ENCODE measurements at regions not wholly inside any gene's neighbourhood (a gene's known extent, or its start where the extent isn't known, plus 50 kb on each side); places are given as distances from the start of the nearest gene placed in this dataset.

DNA sequence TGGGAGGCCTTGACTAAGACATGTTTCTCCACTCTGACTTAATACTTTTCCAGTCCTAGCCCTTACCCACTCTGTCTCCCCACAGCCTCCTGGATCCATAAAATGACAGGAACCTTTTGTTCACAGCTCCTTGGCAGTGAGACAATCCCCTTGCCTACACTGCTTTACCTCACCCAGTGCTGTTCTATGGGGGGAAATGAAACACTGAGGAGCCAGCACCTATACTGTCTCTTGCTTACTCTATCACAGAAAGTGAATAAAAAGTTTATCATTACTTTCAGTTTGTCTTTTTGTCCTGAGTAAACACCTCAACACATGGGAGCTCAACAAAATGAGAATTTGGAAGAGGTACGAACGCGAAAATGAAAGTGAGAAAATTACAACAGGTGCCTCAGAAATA, 127.2 kb upstream of the DAAM1 start:
- no peak overlapping the region for H3K27ac Mint-ChIP-seq
- no peak for DNase-seq (ENCODE audit: low spot score)
- H3K27me3 Mint-ChIP-seq (ENCODE audit: low read depth): no peaks in the 10 kb centered on the region; the same call in 1 of the 2 replicates
- POLR2A ChIA-PET: no interaction called here
- no peak for TF ChIP-seq TCF7 (CRISPR knock-in tag; IDR thresholded peaks at IDR 0.05; ENCODE audit: low read depth)
- no peak for TF ChIP-seq ZNF396 (CRISPR knock-in tag; IDR thresholded peaks at IDR 0.05; ENCODE audit: borderline replicate concordance)
- no peak for TF ChIP-seq GRHL2 (CRISPR knock-in tag; IDR thresholded peaks at IDR 0.05; ENCODE audit: insufficient replicate concordance, severe bottlenecking)
- TF ChIP-seq, protein P1, sequence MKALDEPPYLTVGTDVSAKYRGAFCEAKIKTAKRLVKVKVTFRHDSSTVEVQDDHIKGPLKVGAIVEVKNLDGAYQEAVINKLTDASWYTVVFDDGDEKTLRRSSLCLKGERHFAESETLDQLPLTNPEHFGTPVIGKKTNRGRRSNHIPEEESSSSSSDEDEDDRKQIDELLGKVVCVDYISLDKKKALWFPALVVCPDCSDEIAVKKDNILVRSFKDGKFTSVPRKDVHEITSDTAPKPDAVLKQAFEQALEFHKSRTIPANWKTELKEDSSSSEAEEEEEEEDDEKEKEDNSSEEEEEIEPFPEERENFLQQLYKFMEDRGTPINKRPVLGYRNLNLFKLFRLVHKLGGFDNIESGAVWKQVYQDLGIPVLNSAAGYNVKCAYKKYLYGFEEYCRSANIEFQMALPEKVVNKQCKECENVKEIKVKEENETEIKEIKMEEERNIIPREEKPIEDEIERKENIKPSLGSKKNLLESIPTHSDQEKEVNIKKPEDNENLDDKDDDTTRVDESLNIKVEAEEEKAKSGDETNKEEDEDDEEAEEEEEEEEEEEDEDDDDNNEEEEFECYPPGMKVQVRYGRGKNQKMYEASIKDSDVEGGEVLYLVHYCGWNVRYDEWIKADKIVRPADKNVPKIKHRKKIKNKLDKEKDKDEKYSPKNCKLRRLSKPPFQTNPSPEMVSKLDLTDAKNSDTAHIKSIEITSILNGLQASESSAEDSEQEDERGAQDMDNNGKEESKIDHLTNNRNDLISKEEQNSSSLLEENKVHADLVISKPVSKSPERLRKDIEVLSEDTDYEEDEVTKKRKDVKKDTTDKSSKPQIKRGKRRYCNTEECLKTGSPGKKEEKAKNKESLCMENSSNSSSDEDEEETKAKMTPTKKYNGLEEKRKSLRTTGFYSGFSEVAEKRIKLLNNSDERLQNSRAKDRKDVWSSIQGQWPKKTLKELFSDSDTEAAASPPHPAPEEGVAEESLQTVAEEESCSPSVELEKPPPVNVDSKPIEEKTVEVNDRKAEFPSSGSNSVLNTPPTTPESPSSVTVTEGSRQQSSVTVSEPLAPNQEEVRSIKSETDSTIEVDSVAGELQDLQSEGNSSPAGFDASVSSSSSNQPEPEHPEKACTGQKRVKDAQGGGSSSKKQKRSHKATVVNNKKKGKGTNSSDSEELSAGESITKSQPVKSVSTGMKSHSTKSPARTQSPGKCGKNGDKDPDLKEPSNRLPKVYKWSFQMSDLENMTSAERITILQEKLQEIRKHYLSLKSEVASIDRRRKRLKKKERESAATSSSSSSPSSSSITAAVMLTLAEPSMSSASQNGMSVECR (CRISPR knock-in tag; IDR thresholded peaks at IDR 0.05; ENCODE audit: borderline replicate concordance): no peak
- no peak for TF ChIP-seq ESRRA (CRISPR knock-in tag; IDR thresholded peaks at IDR 0.05; ENCODE audit: borderline replicate concordance)
- no peak for TF ChIP-seq GTF2I (CRISPR knock-in tag; conservative IDR thresholded peaks at IDR 0.05)
- no peak for TF ChIP-seq KAT7 (CRISPR knock-in tag; IDR thresholded peaks at IDR 0.05; ENCODE audit: borderline replicate concordance)
- TF ChIP-seq, protein P2, sequence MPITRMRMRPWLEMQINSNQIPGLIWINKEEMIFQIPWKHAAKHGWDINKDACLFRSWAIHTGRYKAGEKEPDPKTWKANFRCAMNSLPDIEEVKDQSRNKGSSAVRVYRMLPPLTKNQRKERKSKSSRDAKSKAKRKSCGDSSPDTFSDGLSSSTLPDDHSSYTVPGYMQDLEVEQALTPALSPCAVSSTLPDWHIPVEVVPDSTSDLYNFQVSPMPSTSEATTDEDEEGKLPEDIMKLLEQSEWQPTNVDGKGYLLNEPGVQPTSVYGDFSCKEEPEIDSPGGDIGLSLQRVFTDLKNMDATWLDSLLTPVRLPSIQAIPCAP (CRISPR knock-in tag; IDR thresholded peaks at IDR 0.05): no peak
- TF ChIP-seq NR3C1 (CRISPR knock-in tag; conservative IDR thresholded peaks at IDR 0.05; ENCODE audit: low read depth): no peak
- TF ChIP-seq TP53 (CRISPR knock-in tag; IDR thresholded peaks at IDR 0.05): no peak
- no peak for TF ChIP-seq ZNF232 (CRISPR knock-in tag; IDR thresholded peaks at IDR 0.05)
- TF ChIP-seq, protein P3, sequence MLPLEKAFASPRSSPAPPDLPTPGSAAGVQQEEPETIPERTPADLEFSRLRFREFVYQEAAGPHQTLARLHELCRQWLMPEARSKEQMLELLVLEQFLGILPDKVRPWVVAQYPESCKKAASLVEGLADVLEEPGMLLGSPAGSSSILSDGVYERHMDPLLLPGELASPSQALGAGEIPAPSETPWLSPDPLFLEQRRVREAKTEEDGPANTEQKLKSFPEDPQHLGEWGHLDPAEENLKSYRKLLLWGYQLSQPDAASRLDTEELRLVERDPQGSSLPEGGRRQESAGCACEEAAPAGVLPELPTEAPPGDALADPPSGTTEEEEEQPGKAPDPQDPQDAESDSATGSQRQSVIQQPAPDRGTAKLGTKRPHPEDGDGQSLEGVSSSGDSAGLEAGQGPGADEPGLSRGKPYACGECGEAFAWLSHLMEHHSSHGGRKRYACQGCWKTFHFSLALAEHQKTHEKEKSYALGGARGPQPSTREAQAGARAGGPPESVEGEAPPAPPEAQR (CRISPR knock-in tag; IDR thresholded peaks at IDR 0.05): no peak
- TF ChIP-seq RORB (CRISPR knock-in tag; IDR thresholded peaks at IDR 0.05): no peak
- no peak for TF ChIP-seq ZNF423 (CRISPR knock-in tag; IDR thresholded peaks at IDR 0.05)
- TF ChIP-seq, protein P4, sequence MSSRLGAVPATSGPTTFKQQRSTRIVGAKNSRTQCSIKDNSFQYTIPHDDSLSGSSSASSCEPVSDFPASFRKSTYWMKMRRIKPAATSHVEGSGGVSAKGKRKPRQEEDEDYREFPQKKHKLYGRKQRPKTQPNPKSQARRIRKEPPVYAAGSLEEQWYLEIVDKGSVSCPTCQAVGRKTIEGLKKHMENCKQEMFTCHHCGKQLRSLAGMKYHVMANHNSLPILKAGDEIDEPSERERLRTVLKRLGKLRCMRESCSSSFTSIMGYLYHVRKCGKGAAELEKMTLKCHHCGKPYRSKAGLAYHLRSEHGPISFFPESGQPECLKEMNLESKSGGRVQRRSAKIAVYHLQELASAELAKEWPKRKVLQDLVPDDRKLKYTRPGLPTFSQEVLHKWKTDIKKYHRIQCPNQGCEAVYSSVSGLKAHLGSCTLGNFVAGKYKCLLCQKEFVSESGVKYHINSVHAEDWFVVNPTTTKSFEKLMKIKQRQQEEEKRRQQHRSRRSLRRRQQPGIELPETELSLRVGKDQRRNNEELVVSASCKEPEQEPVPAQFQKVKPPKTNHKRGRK (CRISPR knock-in tag; IDR thresholded peaks at IDR 0.05; ENCODE audit: borderline replicate concordance): no peak
- TF ChIP-seq, protein P5, sequence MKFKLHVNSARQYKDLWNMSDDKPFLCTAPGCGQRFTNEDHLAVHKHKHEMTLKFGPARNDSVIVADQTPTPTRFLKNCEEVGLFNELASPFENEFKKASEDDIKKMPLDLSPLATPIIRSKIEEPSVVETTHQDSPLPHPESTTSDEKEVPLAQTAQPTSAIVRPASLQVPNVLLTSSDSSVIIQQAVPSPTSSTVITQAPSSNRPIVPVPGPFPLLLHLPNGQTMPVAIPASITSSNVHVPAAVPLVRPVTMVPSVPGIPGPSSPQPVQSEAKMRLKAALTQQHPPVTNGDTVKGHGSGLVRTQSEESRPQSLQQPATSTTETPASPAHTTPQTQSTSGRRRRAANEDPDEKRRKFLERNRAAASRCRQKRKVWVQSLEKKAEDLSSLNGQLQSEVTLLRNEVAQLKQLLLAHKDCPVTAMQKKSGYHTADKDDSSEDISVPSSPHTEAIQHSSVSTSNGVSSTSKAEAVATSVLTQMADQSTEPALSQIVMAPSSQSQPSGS (CRISPR knock-in tag; IDR thresholded peaks at IDR 0.05; ENCODE audit: borderline replicate concordance, low read depth): no peak
- TF ChIP-seq, protein P6, sequence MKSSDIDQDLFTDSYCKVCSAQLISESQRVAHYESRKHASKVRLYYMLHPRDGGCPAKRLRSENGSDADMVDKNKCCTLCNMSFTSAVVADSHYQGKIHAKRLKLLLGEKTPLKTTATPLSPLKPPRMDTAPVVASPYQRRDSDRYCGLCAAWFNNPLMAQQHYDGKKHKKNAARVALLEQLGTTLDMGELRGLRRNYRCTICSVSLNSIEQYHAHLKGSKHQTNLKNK (CRISPR knock-in tag; IDR thresholded peaks at IDR 0.05): no peak
- H3K9me3 Mint-ChIP-seq: peaks cover 35% of the 10 kb centered on the region
- no peak overlapping the region for H3K4me3 Mint-ChIP-seq
- CTCF ChIA-PET: no interaction called here
- ATAC-seq: no peak
- no peaks in the 10 kb centered on the region for H3K4me1 Mint-ChIP-seq
- H3K36me3 Mint-ChIP-seq: peaks cover 17% of the 10 kb centered on the region
